Fibroblast of skin of scalp (primary cell): ENCODE measurements at regions not wholly inside any gene's neighbourhood (a gene's known extent, or its start where the extent isn't known, plus 50 kb on each side); places are given as distances from the start of the nearest gene placed in this dataset.

ENCODE experiments used
- DNase-seq: peaks from one replicate; pipeline ENCODE4 v3.0.0-alpha.2; 2013

DNA sequence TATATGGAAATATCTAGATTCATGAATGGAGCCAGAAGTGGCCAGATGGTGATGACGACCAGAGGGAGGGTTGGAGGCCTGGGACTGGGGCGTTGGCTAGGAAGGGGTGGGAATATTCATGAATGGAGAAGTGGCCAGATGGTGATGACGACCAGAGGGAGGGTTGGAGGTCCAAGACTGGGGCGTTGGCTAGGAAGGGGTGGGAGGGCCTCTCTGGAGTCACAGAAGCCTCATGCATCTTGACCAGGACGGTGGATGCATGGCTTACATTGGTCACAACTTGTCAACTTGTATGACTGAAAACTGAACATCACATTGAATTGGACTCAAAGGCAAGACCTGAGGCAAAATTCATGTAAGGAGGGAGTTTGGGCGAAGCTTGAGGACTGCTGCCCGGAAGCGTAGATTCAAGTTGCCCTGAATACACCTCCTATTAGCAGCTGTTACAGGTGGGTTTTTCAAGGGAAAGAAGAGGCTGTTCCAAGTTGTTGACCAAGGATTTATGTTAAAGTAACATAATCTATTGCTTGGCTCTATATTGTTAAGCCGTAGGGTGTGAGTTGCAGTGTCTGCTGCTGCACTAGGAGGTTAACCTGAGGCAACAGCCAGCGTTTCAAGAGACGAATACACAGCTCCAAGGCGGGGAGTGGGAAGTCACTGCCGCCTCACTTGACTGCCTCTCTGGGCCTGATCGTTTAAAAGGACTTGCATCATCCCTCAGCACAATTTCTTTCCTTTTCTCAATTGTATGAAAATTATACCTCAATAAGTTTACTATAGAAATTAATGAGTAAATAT lies 55.1 kb upstream of the FAM20C start:
- DNase-seq = no peak

DNA sequence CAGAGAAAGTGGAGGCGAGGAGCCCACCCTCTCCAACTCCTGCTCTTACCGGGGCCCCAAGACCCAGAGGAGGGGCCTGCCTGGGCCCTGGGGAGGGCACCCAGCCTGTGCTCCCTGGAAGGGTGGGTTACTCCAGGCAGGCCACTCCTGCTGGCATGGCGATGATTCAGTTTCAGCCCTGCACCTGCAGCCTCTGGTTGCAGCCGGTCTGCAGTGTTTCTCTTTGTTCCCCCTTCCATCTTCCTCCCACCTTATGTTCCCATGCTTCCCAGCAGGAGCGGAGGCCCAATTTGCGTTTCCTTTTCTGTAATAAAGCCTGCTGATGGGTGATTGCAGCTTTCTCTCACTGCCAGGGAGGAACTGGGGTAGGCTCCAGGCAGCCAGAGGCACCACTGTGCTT lies 53.2 kb upstream of the FAM20C start:
- no peak for DNase-seq

DNA sequence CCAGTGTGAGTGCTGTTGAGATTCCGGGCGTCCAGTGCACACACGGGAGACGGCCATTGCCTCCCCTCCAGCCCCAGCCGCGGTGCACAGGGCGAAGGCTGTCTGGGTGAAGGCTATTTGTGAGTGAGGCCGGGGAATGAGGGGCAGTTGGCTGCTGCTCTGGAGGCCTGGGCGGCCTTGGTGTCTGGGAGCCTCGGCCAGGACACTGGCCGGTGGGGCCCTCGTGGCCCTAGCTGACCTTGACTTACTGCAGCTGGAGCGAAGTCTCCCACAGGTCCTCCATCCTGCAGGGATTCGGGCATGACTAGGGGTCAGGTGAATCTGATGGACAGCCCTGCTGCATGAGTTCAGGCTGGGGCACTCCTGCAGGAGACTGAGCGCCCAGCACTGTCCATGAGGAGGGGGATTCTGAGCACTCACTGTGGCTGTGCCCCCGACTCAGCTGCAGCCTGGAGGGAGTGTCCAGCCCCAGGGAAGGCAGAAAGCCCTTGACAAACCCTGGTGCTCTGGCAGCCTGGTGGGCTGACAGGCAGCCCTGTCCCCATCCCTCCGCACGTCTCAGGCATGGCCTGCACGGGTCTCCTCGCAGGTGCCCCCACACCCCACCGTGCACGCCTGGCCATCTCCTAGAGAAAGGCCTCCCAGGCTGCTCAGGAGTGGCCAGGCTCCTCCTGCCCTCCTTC lies 52.7 kb upstream of the FAM20C start:
- DNase-seq = no peak

DNA sequence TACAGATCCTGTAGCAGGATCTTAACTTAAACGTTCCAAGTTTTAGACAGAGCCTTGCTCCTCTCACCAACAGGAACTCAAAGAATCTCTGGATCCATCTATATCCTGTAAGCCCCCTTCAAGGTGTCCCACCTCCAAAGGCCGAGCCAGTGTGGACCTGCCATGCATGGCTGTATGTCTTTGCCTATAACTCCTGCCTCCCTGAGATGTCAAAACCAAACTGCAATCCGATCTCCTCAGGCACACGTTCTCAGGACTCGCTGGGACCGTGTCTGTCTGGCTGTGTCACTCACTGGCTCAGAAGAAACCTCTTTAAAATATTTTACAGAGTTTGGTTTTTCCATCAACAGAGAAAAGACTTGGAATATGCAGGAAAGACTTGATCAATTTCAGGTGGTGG lies 51.4 kb upstream of the FAM20C start:
- no peak for DNase-seq

DNA sequence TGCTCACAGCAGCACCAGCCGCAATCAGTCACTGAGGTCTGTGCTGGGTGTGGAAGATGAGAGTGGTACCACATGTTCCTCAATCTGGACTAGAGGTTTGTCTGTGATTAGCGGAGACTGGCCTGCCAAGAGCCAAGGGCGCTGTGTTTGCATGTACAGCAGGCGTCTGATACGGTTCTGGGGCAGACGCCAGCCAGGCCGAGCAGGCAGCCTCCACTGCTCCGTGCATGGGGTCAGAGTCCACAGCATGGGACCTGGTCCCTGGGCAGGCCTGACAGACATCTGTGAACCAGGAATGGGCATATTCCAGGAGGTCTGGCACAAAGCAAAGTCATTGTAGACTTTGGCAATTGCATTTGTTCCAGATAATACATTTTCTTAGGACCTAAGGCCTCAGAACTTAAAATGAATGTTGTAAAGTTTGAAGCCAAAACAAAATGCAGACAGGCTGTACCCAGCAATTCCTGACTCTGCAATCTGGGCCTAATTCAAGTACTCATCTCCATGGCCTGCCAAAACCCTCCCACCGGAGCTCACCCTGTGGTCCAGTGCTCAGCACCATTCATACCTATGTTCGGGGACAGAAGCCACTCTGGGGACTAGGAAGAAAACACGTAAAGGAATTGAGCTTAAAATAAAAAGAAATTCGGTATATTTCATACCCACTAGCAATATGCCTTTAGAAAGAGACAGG lies 50.0 kb upstream of the FAM20C start:
- no peak for DNase-seq
